Keratinocyte (primary cell): ENCODE measurements at regions not wholly inside any gene's neighbourhood (a gene's known extent, or its start where the extent isn't known, plus 50 kb on each side); places are given as distances from the start of the nearest gene placed in this dataset.

Experiments
- EZH2 ChIP-seq: IDR thresholded peaks from one replicate; pipeline ENCODE4 v1.6.1; 2012; ENCODE audit warnings: inconsistent platforms, mild to moderate bottlenecking, low read length, moderate library complexity
- TF ChIP-seq, protein P1 (sequence below), 3 experiments: IDR thresholded peaks in 1 of 3; conservative IDR thresholded peaks in 1 of 3; optimal IDR thresholded peaks in 1 of 3; 2 replicates in 2 of 3; 3 replicates in 1 of 3; pipeline versions ENCODE3 to v1.5.1; 2011; ENCODE audit warnings: low read length in 3 of 3, mild to moderate bottlenecking in 3 of 3, moderate library complexity in 2 of 3, control low read depth in 1 of 3, inconsistent platforms in 1 of 3; ENCODE audit not compliant: insufficient read depth in 2 of 3; ENCODE audit errors: extremely low read depth in 1 of 3

DNA sequence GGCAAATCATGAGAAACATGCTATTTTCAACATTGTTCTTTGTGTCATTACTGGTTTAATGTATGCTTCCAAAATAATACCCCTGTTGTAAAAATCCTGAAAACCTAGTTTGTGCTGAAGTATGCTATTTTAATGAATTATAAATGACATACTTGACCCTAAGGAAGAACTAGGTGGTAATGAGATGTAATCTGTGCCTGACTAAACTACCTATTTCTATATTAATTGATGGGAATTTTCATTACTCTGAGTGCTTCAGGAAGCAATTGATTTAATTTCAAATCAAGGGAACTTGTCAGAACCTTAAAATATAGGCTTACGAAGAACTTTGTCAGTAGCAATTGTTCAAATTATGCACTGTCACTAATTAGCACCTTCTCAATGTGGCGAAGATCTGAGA is 1005.6 kb upstream of the SLC10A2 start:
- TF ChIP-seq, protein P1, sequence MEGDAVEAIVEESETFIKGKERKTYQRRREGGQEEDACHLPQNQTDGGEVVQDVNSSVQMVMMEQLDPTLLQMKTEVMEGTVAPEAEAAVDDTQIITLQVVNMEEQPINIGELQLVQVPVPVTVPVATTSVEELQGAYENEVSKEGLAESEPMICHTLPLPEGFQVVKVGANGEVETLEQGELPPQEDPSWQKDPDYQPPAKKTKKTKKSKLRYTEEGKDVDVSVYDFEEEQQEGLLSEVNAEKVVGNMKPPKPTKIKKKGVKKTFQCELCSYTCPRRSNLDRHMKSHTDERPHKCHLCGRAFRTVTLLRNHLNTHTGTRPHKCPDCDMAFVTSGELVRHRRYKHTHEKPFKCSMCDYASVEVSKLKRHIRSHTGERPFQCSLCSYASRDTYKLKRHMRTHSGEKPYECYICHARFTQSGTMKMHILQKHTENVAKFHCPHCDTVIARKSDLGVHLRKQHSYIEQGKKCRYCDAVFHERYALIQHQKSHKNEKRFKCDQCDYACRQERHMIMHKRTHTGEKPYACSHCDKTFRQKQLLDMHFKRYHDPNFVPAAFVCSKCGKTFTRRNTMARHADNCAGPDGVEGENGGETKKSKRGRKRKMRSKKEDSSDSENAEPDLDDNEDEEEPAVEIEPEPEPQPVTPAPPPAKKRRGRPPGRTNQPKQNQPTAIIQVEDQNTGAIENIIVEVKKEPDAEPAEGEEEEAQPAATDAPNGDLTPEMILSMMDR (optimal IDR thresholded peaks at IDR 0.05 in 1 of 3, IDR thresholded peaks at IDR 0.05 in 1 of 3, conservative IDR thresholded peaks at IDR 0.05 in 1 of 3; ENCODE audit: extremely low read depth in 1 of 3, insufficient read depth in 2 of 3, low read length in 3 of 3), result no peak
- TF ChIP-seq EZH2, result no peak
